ENCODE measurements at regions not wholly inside any gene's neighbourhood (a gene's known extent, or its start where the extent isn't known, plus 50 kb on each side); places are given as distances from the start of the nearest gene placed in this dataset.

DNA sequence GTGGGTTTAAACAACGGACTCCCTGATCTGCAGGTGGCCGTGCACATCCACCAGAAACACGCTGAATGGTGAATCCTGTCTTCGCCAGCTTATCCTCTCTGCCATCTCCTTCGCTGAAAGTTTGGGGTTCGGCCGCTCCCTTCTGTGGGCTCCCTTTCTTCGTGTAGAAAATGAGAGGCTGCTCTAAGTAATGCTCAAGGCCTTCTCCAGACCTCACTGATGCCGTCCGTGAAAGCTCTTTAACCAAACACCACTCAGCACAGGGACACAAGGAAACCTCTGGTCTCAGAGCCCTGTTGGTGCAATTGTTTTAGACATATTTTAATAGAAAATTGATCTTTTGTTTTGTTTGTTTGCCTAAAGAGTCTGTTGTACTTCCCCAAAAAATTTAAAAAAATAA is 596.5 kb downstream of the IRX1 start:
- TF ChIP-seq, protein P1, sequence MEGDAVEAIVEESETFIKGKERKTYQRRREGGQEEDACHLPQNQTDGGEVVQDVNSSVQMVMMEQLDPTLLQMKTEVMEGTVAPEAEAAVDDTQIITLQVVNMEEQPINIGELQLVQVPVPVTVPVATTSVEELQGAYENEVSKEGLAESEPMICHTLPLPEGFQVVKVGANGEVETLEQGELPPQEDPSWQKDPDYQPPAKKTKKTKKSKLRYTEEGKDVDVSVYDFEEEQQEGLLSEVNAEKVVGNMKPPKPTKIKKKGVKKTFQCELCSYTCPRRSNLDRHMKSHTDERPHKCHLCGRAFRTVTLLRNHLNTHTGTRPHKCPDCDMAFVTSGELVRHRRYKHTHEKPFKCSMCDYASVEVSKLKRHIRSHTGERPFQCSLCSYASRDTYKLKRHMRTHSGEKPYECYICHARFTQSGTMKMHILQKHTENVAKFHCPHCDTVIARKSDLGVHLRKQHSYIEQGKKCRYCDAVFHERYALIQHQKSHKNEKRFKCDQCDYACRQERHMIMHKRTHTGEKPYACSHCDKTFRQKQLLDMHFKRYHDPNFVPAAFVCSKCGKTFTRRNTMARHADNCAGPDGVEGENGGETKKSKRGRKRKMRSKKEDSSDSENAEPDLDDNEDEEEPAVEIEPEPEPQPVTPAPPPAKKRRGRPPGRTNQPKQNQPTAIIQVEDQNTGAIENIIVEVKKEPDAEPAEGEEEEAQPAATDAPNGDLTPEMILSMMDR (IDR thresholded peaks at IDR 0.05; ENCODE audit: insufficient read depth, low read depth, low read length) = no peak
- no peak for TF ChIP-seq EZH2 (IDR thresholded peaks at IDR 0.05; ENCODE audit: insufficient read depth, low read length)
